Activated CD4-positive, alpha-beta T cell treated with anti-CD3 and anti-CD28 coated beads, Interleukin-2, amount 50 U/mL, for 1 hour (primary cell): ENCODE measurements at regions not wholly inside any gene's neighbourhood (a gene's known extent, or its start where the extent isn't known, plus 50 kb on each side); places are given as distances from the start of the nearest gene placed in this dataset.

ENCODE experiments used
- DNase-seq: peaks from one replicate; pipeline ENCODE4 v3.0.0-alpha.2; 2020

DNA sequence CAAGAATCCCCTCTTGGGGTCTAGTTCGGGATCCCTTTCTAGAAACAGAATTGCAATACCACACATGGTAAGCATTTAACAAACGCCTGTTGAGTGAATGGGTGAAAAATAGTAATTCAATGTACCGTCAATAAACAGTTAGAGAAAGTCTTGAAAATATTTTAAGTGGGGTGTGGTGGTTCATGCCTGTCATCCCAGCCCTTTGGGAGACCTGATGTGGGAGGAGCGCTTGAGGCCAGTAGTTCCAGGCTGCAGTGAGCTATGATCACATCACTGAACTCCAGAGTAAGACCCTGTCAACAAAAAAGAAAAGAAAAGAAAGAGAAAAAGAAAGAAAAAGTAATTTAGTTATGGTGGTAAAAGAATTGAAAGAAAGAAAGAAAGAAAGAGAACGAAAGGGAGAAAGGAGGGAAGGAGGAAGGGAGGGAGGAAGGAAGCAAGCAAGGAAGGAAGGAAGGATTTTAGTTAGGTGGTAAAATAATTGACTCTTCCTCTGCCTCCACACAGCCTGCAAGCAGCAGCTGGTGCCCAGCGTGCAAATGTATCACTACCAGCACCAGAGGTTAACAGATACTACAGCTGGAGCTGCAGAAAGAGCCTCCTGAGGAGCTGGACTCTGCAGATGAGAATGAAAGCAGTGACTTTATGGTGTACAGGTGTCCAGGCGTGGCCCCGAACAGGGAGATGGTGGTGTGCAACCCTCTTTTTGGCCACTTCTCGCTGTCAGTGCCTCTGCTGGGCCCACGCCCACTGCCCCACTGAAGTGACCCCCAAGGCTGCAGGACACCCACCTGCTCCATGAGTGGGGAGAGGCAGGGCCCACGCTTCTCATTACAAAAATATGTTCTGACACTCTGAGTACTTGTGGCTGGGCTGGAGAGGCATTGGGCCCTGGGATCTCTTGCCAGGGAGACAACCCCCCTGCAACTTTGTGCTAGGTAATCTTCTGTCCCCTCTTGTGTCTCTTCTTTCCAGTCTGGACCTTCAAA, 135.4 kb downstream of the BAMBI start:
- DNase-seq = no peak

GRCh38 chr10:28815681-28816080, 138.4 kb downstream of the BAMBI start:
- DNase-seq = no peak

- DNase-seq = no peak
These were observed 145.6 kb downstream of the BAMBI start for GRCh38 chr10:28822719-28823464.

DNA sequence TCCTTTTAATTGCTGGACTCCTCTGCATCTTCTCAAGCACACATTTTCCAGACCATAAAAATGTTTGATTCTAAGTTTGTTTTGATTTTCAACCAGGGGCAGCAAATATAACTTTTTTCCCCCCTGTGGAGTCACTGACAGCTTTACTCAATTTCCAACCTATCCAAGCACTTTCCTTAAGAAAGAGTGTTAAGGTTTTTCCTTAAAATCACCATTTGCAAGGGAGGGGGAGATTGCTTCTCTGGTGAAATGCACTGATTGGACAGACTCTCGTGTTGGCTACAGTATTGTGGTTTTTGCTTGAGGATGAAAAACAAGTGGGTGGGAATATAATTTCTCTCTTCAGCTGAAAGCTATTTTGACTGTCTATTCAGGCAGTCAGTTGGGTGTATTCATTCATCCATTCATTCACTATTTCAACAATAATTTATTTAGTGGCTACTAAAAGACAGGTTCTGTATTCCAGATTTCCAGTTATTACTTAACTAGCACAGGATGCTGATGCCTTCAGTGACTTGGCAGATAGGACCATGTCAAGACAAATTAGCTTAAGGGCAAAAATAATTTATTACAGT, 146.3 kb downstream of the BAMBI start:
- DNase-seq = no peak

DNA sequence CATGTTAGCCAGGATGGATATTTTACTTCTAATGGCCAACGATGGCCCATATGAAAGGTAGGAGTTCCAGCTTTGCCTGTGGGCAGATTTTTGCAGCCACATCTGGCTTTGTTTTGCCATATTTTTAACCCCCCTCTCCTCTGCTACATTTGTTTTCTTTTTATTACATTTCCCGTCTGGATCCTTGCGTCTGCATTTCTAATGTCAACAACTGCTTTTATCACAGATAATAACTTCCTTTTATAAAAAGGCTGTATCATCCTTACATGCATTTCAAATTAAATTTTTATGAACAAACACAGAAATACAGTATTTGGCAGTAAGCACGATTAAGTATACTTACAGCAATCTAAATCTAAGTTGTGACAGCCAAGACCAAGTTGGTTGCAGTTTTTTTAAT, 156.0 kb downstream of the BAMBI start:
- no peak for DNase-seq

GRCh38 chr10:28836435-28836743, 159.1 kb downstream of the BAMBI start:
- no peak for DNase-seq

DNA sequence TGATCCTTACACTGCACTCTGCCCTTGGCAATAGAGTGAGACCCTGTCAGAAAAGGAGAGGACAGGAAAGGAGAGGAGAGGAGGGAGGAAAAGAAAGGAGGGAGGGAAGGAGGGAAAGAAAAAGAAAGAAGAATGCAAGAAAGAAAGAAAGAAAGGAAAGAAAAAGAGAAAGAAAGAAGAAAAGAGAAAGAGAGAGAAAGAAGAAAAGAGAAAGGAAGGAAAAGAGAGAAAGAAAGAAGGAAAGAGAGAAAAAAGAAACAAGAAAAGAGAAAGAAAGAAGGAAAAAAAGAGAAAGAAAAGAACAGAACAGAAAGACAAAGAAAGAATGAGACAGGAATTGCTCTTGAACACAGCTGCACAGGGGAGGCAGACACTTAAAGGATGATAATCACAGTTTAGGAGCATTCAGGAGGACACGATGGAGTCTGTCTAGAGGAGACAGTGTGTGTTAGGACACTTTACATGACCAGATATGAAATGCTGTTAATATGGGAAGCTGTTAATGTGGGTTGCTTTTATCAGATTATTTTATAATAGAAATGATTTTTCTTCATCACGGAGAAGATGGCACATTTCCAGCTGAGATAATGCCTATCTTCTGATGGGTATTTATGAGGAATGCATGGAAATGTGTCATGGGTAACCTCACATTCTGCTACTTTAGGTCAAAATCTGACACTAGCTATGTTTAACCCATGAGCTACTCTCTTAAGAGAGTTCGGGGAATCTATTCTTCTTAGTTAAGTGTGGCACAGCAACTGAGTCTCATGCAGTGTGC, 160.5 kb downstream of the BAMBI start:
- DNase-seq = no peak

DNA sequence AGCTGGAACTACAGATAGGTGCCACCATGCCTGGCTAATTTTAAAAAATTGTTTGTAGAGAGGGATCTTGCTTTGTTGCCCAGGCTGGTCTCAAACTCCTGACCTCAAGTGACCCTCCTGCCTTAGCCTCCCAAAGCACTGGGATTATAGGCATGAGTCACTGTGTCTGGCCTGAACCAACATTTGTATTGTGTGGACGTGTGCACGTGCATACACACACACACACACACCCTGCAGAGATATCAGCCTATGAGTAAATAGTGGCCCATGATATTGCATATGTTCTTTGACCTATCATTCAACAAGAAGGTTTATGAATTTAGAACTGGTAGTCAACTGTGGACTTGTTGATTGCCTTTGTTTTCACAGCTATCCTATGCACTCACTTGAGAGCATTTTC, 161.6 kb downstream of the BAMBI start:
- DNase-seq = no peak

DNA sequence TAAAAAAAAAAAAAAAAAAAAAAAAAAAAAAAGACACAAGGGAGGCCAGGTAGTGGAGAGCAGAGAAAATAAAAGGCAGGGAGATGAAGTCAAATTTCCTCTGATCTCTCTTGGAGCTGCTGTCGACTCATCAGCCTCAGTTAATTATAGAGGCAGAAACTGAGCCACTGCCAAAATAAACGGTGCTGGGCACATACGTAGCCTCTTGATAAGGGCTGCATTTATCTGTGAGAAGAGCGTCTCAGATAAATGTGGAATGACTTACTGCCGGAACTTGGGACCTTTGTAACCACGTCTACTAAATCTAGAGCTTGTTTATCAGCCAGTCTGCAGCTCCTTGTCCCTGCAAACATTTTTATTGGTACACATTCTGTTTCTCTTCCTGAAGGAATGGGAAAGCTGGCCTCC, 162.3 kb downstream of the BAMBI start:
- no peak for DNase-seq

DNA sequence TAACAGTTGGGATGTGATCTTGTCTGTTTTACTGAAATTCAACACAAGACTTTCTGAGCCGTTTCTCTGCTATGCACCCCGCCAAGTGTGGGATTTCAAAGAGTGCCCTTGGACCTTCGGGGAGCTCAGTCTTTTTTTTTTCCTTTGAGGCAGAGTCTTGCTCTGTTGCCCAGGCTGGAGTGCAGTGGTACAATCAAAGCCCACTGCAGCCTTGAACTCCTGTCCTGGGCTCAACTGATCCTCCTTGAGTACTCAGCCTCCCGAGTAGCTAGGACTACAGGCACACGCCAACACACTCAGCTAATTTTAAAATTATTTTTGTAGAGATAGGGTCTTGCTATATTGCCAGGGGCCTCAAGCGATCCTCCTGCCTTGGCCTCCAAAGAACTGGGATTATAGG, 162.9 kb downstream of the BAMBI start:
- DNase-seq = no peak

GRCh38 chr10:28840971-28841370, 163.7 kb downstream of the BAMBI start:
- DNase-seq = no peak

- no peak for DNase-seq
These were observed 164.3 kb downstream of the BAMBI start for GRCh38 chr10:28841625-28842024.

GRCh38 chr10:28842321-28842720, 165.0 kb downstream of the BAMBI start:
- DNase-seq = no peak

- no peak for DNase-seq
These were observed 167.8 kb downstream of the BAMBI start for GRCh38 chr10:28845009-28845682.

GRCh38 chr10:28849309-28849708, 172.0 kb downstream of the BAMBI start:
- no peak for DNase-seq

DNA sequence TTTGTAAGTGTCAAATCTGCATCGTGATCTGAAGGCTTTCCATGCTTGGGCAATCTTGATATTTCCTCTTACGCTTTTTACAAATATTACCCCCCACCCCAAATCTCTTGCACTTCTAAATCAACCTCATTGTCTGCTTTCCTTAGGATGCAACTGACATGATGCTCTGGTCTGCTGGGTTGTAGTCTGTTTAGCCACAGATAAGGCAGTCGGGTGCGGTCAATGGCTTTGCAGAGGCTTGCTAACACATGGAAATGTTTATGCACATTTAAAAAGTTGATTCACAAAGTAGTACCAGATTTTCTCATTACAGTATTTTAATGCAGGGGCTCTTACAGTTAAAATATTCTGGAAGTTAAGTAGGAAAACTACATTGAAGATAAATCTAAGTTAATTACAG, 172.5 kb downstream of the BAMBI start:
- DNase-seq = no peak

GRCh38 chr10:28850784-28851183, 173.5 kb downstream of the BAMBI start:
- no peak for DNase-seq

DNA sequence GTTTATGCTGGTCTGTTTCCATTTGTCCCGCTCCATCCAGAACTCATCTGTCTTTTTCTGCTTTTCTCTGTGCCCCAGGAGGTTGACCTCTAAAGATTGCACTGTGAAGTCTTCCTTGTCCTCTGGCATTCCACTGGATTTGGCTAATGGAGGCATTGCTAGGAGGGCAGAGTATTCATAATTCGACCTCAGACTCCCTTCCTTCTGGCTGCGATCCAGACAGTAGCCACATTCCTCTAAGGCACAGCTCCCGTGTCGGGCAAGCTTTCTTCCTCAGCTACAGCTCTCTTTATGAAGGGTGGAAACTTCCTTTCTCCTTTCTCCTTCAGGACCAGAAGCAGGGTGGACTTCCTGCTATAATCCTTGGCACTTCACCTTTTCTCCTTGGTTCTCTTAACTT, 175.9 kb downstream of the BAMBI start:
- DNase-seq = no peak

DNA sequence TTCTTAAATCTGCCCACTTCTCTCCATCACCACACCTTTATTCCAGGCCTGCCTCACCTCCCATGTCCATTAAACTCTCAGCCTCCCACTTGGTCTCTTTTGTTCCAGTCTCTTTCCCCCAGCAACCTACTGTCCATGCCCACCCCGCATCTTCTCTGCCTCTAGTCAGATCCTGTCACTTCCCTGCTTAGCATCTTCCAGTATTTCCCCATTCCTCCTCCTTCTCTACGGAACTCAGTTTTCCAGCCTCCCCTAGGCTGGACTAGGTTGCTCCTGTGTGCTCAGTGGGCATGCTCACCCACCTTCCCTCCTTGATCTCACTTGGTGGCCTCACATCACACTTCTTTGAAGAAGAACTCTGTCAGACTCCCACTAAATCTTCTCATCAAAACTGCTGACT, 179.8 kb downstream of the BAMBI start:
- DNase-seq = no peak

- DNase-seq = no peak
These were observed 181.3 kb downstream of the BAMBI start for GRCh38 chr10:28858646-28859045.

- DNase-seq = no peak
These were observed 182.5 kb downstream of the BAMBI start for GRCh38 chr10:28859791-28860190.

- no peak for DNase-seq
These were observed 184.9 kb downstream of the BAMBI start for GRCh38 chr10:28862219-28862618.
